ENCODE measurements at regions not wholly inside any gene's neighbourhood (a gene's known extent, or its start where the extent isn't known, plus 50 kb on each side); places are given as distances from the start of the nearest gene placed in this dataset.

DNA sequence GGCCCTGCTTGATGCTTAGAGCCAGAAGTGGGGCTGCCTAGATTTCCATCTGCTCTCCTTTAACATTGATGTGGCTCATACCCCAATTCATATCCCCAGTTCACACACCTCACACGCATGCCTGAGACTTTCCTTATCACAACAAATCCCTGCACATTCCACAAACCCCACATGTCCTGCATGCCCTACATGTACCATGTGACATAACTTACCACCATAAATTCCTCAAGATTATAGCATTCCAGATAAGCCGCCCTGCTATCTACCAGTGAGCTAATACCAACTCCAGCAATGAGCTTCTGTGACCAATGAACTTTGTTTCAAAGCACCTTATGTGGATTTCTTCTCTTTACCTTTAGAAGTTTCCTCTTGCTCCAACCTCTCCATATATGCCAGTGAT lies 104.7 kb upstream of the RAB11FIP2 start:
- ChIA-PET CTCF (no interaction called here), POLR2A (ENCODE audit: low non-redundant PET) (no interaction called here)
- no peaks in the 10 kb centered on the region for H3K4me1 ChIP-seq (ENCODE audit: insufficient read depth, low read length, poor library complexity, severe bottlenecking)
- intact Hi-C loops (cut with micrococcal nuclease; ENCODE audit: unreplicated experiment): no loop called here
- no peak overlapping the region for H3K27ac ChIP-seq (ENCODE audit: low read depth, low read length, poor library complexity, severe bottlenecking)
- no peaks in the 10 kb centered on the region for H3K36me3 ChIP-seq (ENCODE audit: insufficient read depth, low read length, poor library complexity, severe bottlenecking)
- TF ChIP-seq, protein P1, sequence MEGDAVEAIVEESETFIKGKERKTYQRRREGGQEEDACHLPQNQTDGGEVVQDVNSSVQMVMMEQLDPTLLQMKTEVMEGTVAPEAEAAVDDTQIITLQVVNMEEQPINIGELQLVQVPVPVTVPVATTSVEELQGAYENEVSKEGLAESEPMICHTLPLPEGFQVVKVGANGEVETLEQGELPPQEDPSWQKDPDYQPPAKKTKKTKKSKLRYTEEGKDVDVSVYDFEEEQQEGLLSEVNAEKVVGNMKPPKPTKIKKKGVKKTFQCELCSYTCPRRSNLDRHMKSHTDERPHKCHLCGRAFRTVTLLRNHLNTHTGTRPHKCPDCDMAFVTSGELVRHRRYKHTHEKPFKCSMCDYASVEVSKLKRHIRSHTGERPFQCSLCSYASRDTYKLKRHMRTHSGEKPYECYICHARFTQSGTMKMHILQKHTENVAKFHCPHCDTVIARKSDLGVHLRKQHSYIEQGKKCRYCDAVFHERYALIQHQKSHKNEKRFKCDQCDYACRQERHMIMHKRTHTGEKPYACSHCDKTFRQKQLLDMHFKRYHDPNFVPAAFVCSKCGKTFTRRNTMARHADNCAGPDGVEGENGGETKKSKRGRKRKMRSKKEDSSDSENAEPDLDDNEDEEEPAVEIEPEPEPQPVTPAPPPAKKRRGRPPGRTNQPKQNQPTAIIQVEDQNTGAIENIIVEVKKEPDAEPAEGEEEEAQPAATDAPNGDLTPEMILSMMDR (conservative IDR thresholded peaks at IDR 0.05; ENCODE audit: low read depth, low read length): no peak
- TF ChIP-seq EZH2 (IDR thresholded peaks at IDR 0.05; ENCODE audit: borderline replicate concordance, low read depth, low read length, poor library complexity, severe bottlenecking): no peak
- no peak for DNase-seq (ENCODE audit: low spot score)
- no TSS peak for BruUV-seq (replicated peaks)
- no peak overlapping the region for H3K4me3 ChIP-seq (ENCODE audit: low read depth, low read length, poor library complexity, severe bottlenecking)
- no peaks in the 10 kb centered on the region for H3K9me3 ChIP-seq (ENCODE audit: low read depth, low read length, poor library complexity, severe bottlenecking)
- H3K27me3 ChIP-seq (replicated peaks; ENCODE audit: insufficient read depth, low read depth, low read length, poor library complexity): peaks cover 3% of the 10 kb centered on the region

DNA sequence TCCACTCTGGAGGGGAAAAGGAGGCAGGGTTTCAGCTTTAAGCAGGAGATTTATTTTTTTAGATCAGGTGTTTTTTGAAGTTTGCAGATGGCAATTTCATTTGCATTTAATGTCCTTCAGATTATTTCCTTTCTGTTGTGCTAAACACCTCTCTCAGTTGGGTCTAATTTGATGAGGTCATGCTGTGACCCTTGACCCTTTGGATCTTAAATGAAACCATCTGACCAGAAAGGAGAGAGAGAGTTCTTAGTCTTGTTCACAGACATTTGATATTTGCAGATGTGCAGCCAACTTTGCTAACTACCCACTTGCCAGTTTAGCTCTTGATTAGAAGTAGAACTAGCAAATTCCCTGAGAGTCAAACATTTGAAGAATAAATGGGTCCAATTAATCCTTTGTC lies 101.5 kb upstream of the RAB11FIP2 start:
- intact Hi-C loops (cut with micrococcal nuclease; ENCODE audit: unreplicated experiment): no loop called here
- no peak for DNase-seq (ENCODE audit: low spot score)
- no TSS peak for BruUV-seq (replicated peaks)
- TF ChIP-seq, protein P1 (conservative IDR thresholded peaks at IDR 0.05; ENCODE audit: low read depth, low read length): no peak
- no peak for TF ChIP-seq EZH2 (IDR thresholded peaks at IDR 0.05; ENCODE audit: borderline replicate concordance, low read depth, low read length, poor library complexity, severe bottlenecking)
- POLR2A ChIA-PET (ENCODE audit: low non-redundant PET): no interaction called here
- no peaks in the 10 kb centered on the region for H3K4me1 ChIP-seq (ENCODE audit: insufficient read depth, low read length, poor library complexity, severe bottlenecking)
- CTCF ChIA-PET: no interaction called here
- H3K9me3 ChIP-seq (ENCODE audit: low read depth, low read length, poor library complexity, severe bottlenecking): no peaks in the 10 kb centered on the region
- no peak overlapping the region for H3K4me3 ChIP-seq (ENCODE audit: low read depth, low read length, poor library complexity, severe bottlenecking)
- no peak overlapping the region for H3K27ac ChIP-seq (ENCODE audit: low read depth, low read length, poor library complexity, severe bottlenecking)
- H3K36me3 ChIP-seq (ENCODE audit: insufficient read depth, low read length, poor library complexity, severe bottlenecking): no peaks in the 10 kb centered on the region
- peaks cover 5% of the 10 kb centered on the region for H3K27me3 ChIP-seq (replicated peaks; ENCODE audit: insufficient read depth, low read depth, low read length, poor library complexity)

DNA sequence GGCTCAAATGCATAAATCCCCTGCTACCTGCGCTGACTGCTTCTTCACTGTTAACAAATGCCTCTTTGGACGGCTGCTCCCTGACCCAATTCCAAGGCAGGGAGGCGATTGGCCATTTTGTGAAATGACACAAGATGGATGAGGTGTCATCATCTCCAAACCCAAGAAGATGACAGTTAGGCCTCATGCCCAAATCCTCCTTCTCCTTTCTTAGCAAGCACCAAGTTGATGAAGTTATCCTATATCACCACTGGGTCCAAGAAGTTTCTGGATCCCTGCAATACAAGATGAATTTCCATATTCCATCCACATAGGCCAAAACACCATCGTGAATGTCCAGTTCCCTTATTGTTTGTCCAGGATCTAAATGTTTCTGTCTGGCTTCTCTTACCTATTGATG lies 98.5 kb upstream of the RAB11FIP2 start:
- CTCF ChIA-PET: no interaction called here
- no peaks in the 10 kb centered on the region for H3K4me1 ChIP-seq (ENCODE audit: insufficient read depth, low read length, poor library complexity, severe bottlenecking)
- H3K36me3 ChIP-seq (ENCODE audit: insufficient read depth, low read length, poor library complexity, severe bottlenecking): no peaks in the 10 kb centered on the region
- H3K9me3 ChIP-seq (ENCODE audit: low read depth, low read length, poor library complexity, severe bottlenecking): no peaks in the 10 kb centered on the region
- intact Hi-C loops (cut with micrococcal nuclease; ENCODE audit: unreplicated experiment): no loop called here
- DNase-seq (ENCODE audit: low spot score): no peak
- TF ChIP-seq, protein P1 (conservative IDR thresholded peaks at IDR 0.05; ENCODE audit: low read depth, low read length): no peak
- no peak for TF ChIP-seq EZH2 (IDR thresholded peaks at IDR 0.05; ENCODE audit: borderline replicate concordance, low read depth, low read length, poor library complexity, severe bottlenecking)
- no peak overlapping the region for H3K4me3 ChIP-seq (ENCODE audit: low read depth, low read length, poor library complexity, severe bottlenecking)
- no TSS peak for BruUV-seq (replicated peaks)
- POLR2A ChIA-PET (ENCODE audit: low non-redundant PET): no interaction called here
- H3K27me3 ChIP-seq (replicated peaks; ENCODE audit: insufficient read depth, low read depth, low read length, poor library complexity): peaks cover 5% of the 10 kb centered on the region
- no peak overlapping the region for H3K27ac ChIP-seq (ENCODE audit: low read depth, low read length, poor library complexity, severe bottlenecking)

Measured in A673 (cell line).